ENCODE measurements at regions not wholly inside any gene's neighbourhood (a gene's known extent, or its start where the extent isn't known, plus 50 kb on each side); places are given as distances from the start of the nearest gene placed in this dataset.

GRCh38 chr2:226622484-226622883 lies 177.1 kb downstream of the IRS1 start:
- H3K27ac ChIP-seq (ENCODE audit: insufficient read depth, low read length), result no peak overlapping the region
- H3K9ac ChIP-seq (ENCODE audit: insufficient read depth, low read length), result no peak overlapping the region
- H3K79me2 ChIP-seq (ENCODE audit: control insufficient read depth, insufficient read depth, low read length), result no peaks in the 10 kb centered on the region
- no peaks in the 10 kb centered on the region for H3K36me3 ChIP-seq (ENCODE audit: control insufficient read depth, insufficient read depth, low read length)
- no peak for TF ChIP-seq CTCF (conservative IDR thresholded peaks at IDR 0.05 in 1 of 2, IDR thresholded peaks at IDR 0.05 in 1 of 2; ENCODE audit: low read depth in 1 of 2, low read length in 2 of 2)
- no peak for TF ChIP-seq EZH2 (IDR thresholded peaks at IDR 0.05; ENCODE audit: low read length, missing control alignments)
- H3K9me3 ChIP-seq (ENCODE audit: control insufficient read depth, insufficient read depth, low read depth, low read length), result no peaks in the 10 kb centered on the region
- H3K4me1 ChIP-seq (ENCODE audit: control insufficient read depth, extremely low read depth, insufficient read depth, low read length), result peaks cover 2% of the 10 kb centered on the region
- no peaks in the 10 kb centered on the region for H4K20me1 ChIP-seq (ENCODE audit: control insufficient read depth, extremely low read depth, insufficient read depth, low read length)
- H3K4me2 ChIP-seq (ENCODE audit: extremely low read depth, insufficient read depth, low read length), result no peak overlapping the region
- no peak overlapping the region for H3K4me3 ChIP-seq (replicated peaks in 1 of 4; ENCODE audit: control extremely low read depth in 1 of 4, insufficient read depth in 1 of 4, low read depth in 3 of 4, low read length in 4 of 4)
- H3K27me3 ChIP-seq (ENCODE audit: control insufficient read depth, insufficient read depth, low read length), result no peaks in the 10 kb centered on the region
- no peak for DNase-seq (ENCODE audit: low read depth in 2 of 2)
- H2AFZ ChIP-seq (ENCODE audit: low read length), result no peak overlapping the region

DNA sequence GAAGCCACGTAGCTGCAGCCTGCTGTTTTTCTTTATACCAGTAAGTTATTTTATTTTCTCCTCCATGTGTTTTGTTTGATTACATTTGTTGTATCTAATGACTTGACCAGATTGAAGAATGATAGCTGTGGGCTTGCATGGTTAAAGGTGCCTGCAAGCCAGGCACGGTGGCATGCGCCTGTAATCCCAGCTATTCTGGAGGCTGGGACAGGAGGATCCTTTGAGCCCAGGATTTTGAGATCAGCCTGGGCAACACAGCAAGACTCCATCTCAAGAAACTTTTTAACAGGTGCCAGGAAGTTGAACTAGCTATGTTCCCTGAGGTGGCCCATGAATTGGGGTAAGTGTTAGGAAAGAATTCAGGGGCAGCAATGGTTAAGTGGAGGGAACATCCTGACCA lies 179.4 kb downstream of the IRS1 start:
- H3K9me3 ChIP-seq (ENCODE audit: control insufficient read depth, insufficient read depth, low read depth, low read length), result no peaks in the 10 kb centered on the region
- H3K79me2 ChIP-seq (ENCODE audit: control insufficient read depth, insufficient read depth, low read length), result no peaks in the 10 kb centered on the region
- H3K36me3 ChIP-seq (ENCODE audit: control insufficient read depth, insufficient read depth, low read length), result no peaks in the 10 kb centered on the region
- no peaks in the 10 kb centered on the region for H4K20me1 ChIP-seq (ENCODE audit: control insufficient read depth, extremely low read depth, insufficient read depth, low read length)
- no peak overlapping the region for H2AFZ ChIP-seq (ENCODE audit: low read length)
- no peak overlapping the region for H3K4me3 ChIP-seq (replicated peaks in 1 of 4; ENCODE audit: control extremely low read depth in 1 of 4, insufficient read depth in 1 of 4, low read depth in 3 of 4, low read length in 4 of 4)
- H3K27ac ChIP-seq (ENCODE audit: insufficient read depth, low read length), result no peak overlapping the region
- no peaks in the 10 kb centered on the region for H3K27me3 ChIP-seq (ENCODE audit: control insufficient read depth, insufficient read depth, low read length)
- no peak overlapping the region for H3K9ac ChIP-seq (ENCODE audit: insufficient read depth, low read length)
- TF ChIP-seq CTCF (conservative IDR thresholded peaks at IDR 0.05 in 1 of 2, IDR thresholded peaks at IDR 0.05 in 1 of 2; ENCODE audit: low read depth in 1 of 2, low read length in 2 of 2) (no peak), EZH2 (IDR thresholded peaks at IDR 0.05; ENCODE audit: low read length, missing control alignments) (no peak)
- peaks cover 2% of the 10 kb centered on the region for H3K4me1 ChIP-seq (ENCODE audit: control insufficient read depth, extremely low read depth, insufficient read depth, low read length)
- H3K4me2 ChIP-seq (ENCODE audit: extremely low read depth, insufficient read depth, low read length), result no peak overlapping the region
- DNase-seq (ENCODE audit: low read depth in 2 of 2), result no peak

DNA sequence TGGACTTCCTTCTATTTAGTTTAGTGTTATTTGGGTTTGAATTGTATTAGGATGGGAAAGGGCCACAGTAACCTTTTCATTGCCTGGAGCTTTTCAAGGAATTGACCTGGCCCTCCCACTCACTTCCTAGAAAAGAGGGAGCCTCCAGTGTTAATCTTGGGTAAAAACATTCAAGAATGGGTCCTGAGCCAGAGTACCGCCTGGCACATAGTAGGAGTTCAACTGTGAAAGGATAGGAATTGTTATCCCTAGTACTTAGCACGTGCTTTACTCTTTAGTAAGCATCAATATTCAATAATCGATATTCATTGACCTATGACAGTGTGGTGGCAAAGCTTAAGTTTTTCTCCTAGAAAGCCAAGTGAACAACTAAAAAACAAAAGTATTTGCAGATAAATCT lies 179.9 kb downstream of the IRS1 start:
- H3K9ac ChIP-seq (ENCODE audit: insufficient read depth, low read length), result no peak overlapping the region
- no peak overlapping the region for H3K27ac ChIP-seq (ENCODE audit: insufficient read depth, low read length)

More for the DNA sequence above, 179.9 kb downstream of the IRS1 start:
- Histone ChIP-seq H3K36me3 (ENCODE audit: control insufficient read depth, insufficient read depth, low read length) (no peaks in the 10 kb centered on the region), H4K20me1 (ENCODE audit: control insufficient read depth, extremely low read depth, insufficient read depth, low read length) (no peaks in the 10 kb centered on the region), H3K27me3 (ENCODE audit: control insufficient read depth, insufficient read depth, low read length) (no peaks in the 10 kb centered on the region), H2AFZ (ENCODE audit: low read length) (no peak overlapping the region), H3K4me2 (ENCODE audit: extremely low read depth, insufficient read depth, low read length) (no peak overlapping the region), H3K79me2 (ENCODE audit: control insufficient read depth, insufficient read depth, low read length) (no peaks in the 10 kb centered on the region), H3K4me3 (replicated peaks in 1 of 4; ENCODE audit: control extremely low read depth in 1 of 4, insufficient read depth in 1 of 4, low read depth in 3 of 4, low read length in 4 of 4) (no peak overlapping the region), H3K9me3 (ENCODE audit: control insufficient read depth, insufficient read depth, low read depth, low read length) (no peaks in the 10 kb centered on the region), H3K4me1 (ENCODE audit: control insufficient read depth, extremely low read depth, insufficient read depth, low read length) (peaks cover 2% of the 10 kb centered on the region)
- no peak for DNase-seq (ENCODE audit: low read depth in 2 of 2)
- TF ChIP-seq CTCF (conservative IDR thresholded peaks at IDR 0.05 in 1 of 2, IDR thresholded peaks at IDR 0.05 in 1 of 2; ENCODE audit: low read depth in 1 of 2, low read length in 2 of 2), result no peak
- no peak for TF ChIP-seq EZH2 (IDR thresholded peaks at IDR 0.05; ENCODE audit: low read length, missing control alignments)
